GM12878 (cell line): ENCODE measurements at regions not wholly inside any gene's neighbourhood (a gene's known extent, or its start where the extent isn't known, plus 50 kb on each side); places are given as distances from the start of the nearest gene placed in this dataset.

ENCODE experiments used
- ATAC-seq: fragments of 200-7000 bp; cut with Tn5 transposase; 3 replicates; pipeline ENCODE4 v1.9.1; 2020; ENCODE audit warnings: mild to moderate bottlenecking, moderate library complexity
- BruUV-seq: library from RNA; stranded (reverse); fragments of 400-500 nt; replicated peaks from 2 replicates; lab custom pipeline; 2021; lab: Mats Ljungman, UMichigan
- CTCF ChIA-PET: fragments of 300-600 bp; sonication (Branson Sonifier 250); formaldehyde crosslinking; extraction: SDS; loops from one replicate; lab custom pipeline; 2021; ENCODE audit warnings: inconsistent platforms; lab: Yijun Ruan, JAX
- POLR2A ChIA-PET: fragments of 350-600 bp; formaldehyde crosslinking; extraction: SDS; loops from one replicate; lab custom pipeline; 2021; ENCODE audit warnings: inconsistent platforms; lab: Charles Lee
- RAD21 ChIA-PET: fragments of 300-600 bp; sonication (Branson Sonifier 250); formaldehyde crosslinking; loops from one replicate; lab custom pipeline; 2023; ENCODE audit warnings: antibody characterized with exemption; ENCODE audit not compliant: unreplicated experiment; lab: Charles Lee
- SMC1A ChIA-PET: fragments of 300-600 bp; sonication (Branson Sonifier 250); formaldehyde crosslinking; loops from one replicate; lab custom pipeline; 2023; ENCODE audit not compliant: unreplicated experiment, uncharacterized antibody; lab: Charles Lee
- DNase-seq: peaks from one replicate; pipeline ENCODE4 v3.0.0-alpha.2; 2011; ENCODE audit warnings: low read depth, low spot score
- FAIRE-seq: peaks from 3 replicates; lab custom pipeline; 2011; peaks lifted over from hg19 to GRCh38; lab: Jason Lieb, UNC
- H2AFZ ChIP-seq: 2 replicates; pipeline ENCODE4 v1.6.0; 2011; ENCODE audit warnings: low read depth, low read length, control low read depth; ENCODE audit not compliant: control insufficient read depth
- H3K27ac ChIP-seq: 2 replicates; pipeline ENCODE4 v1.5.1; 2011; ENCODE audit warnings: control low read depth; ENCODE audit not compliant: control insufficient read depth, insufficient read depth
- H3K27me3 ChIP-seq, 2 experiments: replicated peaks in 1 of 2; 2 replicates each; pipeline versions ENCODE4 v1.6.0 to v1.6.1; 2011; ENCODE audit warnings: low read length in 1 of 2; ENCODE audit not compliant: control insufficient read depth in 2 of 2, insufficient read depth in 2 of 2
- H3K36me3 ChIP-seq, 2 experiments: 2 replicates each; pipeline ENCODE4 v1.5.1; 2011; ENCODE audit warnings: low read length in 1 of 2; ENCODE audit not compliant: control insufficient read depth in 2 of 2, insufficient read depth in 2 of 2
- H3K4me1 ChIP-seq: 2 replicates; pipeline ENCODE4 v1.6.1; 2011; ENCODE audit warnings: mild to moderate bottlenecking, low read length, moderate library complexity, mixed read lengths; ENCODE audit not compliant: control insufficient read depth, insufficient read depth
- H3K4me2 ChIP-seq: 2 replicates; pipeline ENCODE4 v1.6.0; 2011; ENCODE audit warnings: control low read depth; ENCODE audit not compliant: control insufficient read depth, insufficient read depth
- H3K4me3 ChIP-seq: fragments of 200-600 bp; sonication (generic); 2 replicates; pipeline ENCODE4 v1.5.1; 2016
- H3K79me2 ChIP-seq: 2 replicates; pipeline ENCODE4 v1.6.0; 2011; ENCODE audit warnings: low read length; ENCODE audit not compliant: control insufficient read depth, insufficient read depth
- H3K9ac ChIP-seq: 2 replicates; pipeline ENCODE4 v1.8.0; 2011; ENCODE audit warnings: low read length, control low read depth, mixed read lengths; ENCODE audit not compliant: control insufficient read depth, insufficient read depth
- H3K9me3 ChIP-seq: replicated peaks from 3 replicates; pipeline ENCODE4 v1.5.1; 2011; ENCODE audit warnings: mild to moderate bottlenecking, low read length; ENCODE audit not compliant: control insufficient read depth, insufficient read depth
- H4K20me1 ChIP-seq: 2 replicates; pipeline ENCODE4 v1.6.0; 2011; ENCODE audit not compliant: control insufficient read depth, insufficient read depth
- BHLHE40 ChIP-seq, 2 experiments: fragments of 450-650 bp in 1 of 2; IDR thresholded peaks; 2 replicates each; pipeline ENCODE4 v1.6.1; 2011 to 2017; ENCODE audit warnings: low read depth in 2 of 2, borderline replicate concordance in 1 of 2, improper control_type of control experiment in 1 of 2, low read length in 1 of 2, mild to moderate bottlenecking in 1 of 2
- CEBPB ChIP-seq, 2 experiments: fragments of 150-350 bp in 1 of 2; IDR thresholded peaks; 2 replicates each; pipeline ENCODE4 v1.6.1; 2012 to 2014; ENCODE audit warnings: low read depth in 2 of 2, low read length in 2 of 2, borderline replicate concordance in 1 of 2, inconsistent platforms in 1 of 2
- KAT2A ChIP-seq: conservative IDR thresholded peaks from 2 replicates; pipeline ENCODE4 v1.6.1; 2011; ENCODE audit warnings: low read depth, low read length; ENCODE audit not compliant: control insufficient read depth
- KLF5 ChIP-seq: fragments of 450-650 bp; IDR thresholded peaks from 2 replicates; pipeline ENCODE4 v1.6.1; 2014; ENCODE audit warnings: mild to moderate bottlenecking; ENCODE audit not compliant: partially characterized antibody
- RAD21 ChIP-seq: IDR thresholded peaks from 2 replicates; pipeline ENCODE4 v1.6.1; 2011; ENCODE audit warnings: mild to moderate bottlenecking, low read depth, low read length, moderate library complexity; ENCODE audit not compliant: insufficient read depth
- RB1 ChIP-seq: fragments of 450-650 bp; formaldehyde crosslinking; IDR thresholded peaks from 2 replicates; pipeline ENCODE4 v1.6.1; 2017; ENCODE audit warnings: mild to moderate bottlenecking, borderline replicate concordance
- RUNX3 ChIP-seq: IDR thresholded peaks from 2 replicates; pipeline ENCODE4 v1.6.1; 2012; ENCODE audit warnings: low read length, inconsistent platforms
- SMAD1 ChIP-seq: fragments of 450-650 bp; IDR thresholded peaks from 2 replicates; pipeline ENCODE4 v1.6.1; 2018; ENCODE audit warnings: mild to moderate bottlenecking, low read depth; ENCODE audit not compliant: partially characterized antibody
- TCF12 ChIP-seq: IDR thresholded peaks from 2 replicates; pipeline ENCODE4 v1.6.1; 2011; ENCODE audit warnings: low read depth, mild to moderate bottlenecking, low read length
- ZZZ3 ChIP-seq: IDR thresholded peaks from 2 replicates; pipeline ENCODE4 v1.6.1; 2011; ENCODE audit warnings: low read depth; ENCODE audit not compliant: control insufficient read depth, insufficient read length
- in situ Hi-C: fragments of 300-500 bp; cut with MboI; formaldehyde crosslinking; loops from 9 replicates; pipeline ENCODE4 v1.14.3; 2018; ENCODE audit warnings: mixed read lengths
- intact Hi-C: fragments of 100-400 bp; cut with micrococcal nuclease; formaldehyde crosslinking; loops from one replicate; pipeline ENCODE4 v1.14.2; 2022; ENCODE audit not compliant: unreplicated experiment
- TF ChIP-seq, protein P1 (sequence below): fragments of 450-650 bp; IDR thresholded peaks from 2 replicates; pipeline ENCODE4 v1.6.1; 2017; ENCODE audit warnings: mild to moderate bottlenecking, moderate library complexity
- TF ChIP-seq, protein P2 (sequence below): IDR thresholded peaks from 2 replicates; pipeline ENCODE4 v1.6.1; 2012; ENCODE audit warnings: low read depth, low read length, improper control_type of control experiment
- TF ChIP-seq, protein P3 (sequence below): IDR thresholded peaks from 2 replicates; pipeline ENCODE4 v1.6.1; 2011; ENCODE audit warnings: mild to moderate bottlenecking, low read depth, low read length, moderate library complexity; ENCODE audit not compliant: insufficient replicate concordance

DNA sequence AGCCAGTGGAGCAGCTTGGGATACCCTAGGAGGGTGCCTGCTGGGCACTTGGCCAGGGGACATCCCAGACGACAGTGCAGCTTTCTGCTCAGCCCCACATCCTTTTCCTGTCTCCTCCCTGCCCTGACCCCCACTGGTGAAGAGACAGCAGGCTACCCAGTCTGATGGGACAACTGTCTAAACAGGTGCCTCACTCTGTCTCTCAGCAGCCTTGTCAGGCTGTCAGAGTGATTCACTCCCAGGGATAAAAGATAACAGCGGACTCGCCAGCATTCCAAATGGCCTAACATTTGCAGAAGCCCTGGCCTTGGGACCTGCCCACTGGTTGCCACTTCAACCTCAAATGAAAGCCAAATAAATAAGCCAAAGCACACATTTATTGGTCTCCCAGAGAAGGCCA is 318.6 kb upstream of the PLET1 start (continued):
- TF ChIP-seq, protein P1, sequence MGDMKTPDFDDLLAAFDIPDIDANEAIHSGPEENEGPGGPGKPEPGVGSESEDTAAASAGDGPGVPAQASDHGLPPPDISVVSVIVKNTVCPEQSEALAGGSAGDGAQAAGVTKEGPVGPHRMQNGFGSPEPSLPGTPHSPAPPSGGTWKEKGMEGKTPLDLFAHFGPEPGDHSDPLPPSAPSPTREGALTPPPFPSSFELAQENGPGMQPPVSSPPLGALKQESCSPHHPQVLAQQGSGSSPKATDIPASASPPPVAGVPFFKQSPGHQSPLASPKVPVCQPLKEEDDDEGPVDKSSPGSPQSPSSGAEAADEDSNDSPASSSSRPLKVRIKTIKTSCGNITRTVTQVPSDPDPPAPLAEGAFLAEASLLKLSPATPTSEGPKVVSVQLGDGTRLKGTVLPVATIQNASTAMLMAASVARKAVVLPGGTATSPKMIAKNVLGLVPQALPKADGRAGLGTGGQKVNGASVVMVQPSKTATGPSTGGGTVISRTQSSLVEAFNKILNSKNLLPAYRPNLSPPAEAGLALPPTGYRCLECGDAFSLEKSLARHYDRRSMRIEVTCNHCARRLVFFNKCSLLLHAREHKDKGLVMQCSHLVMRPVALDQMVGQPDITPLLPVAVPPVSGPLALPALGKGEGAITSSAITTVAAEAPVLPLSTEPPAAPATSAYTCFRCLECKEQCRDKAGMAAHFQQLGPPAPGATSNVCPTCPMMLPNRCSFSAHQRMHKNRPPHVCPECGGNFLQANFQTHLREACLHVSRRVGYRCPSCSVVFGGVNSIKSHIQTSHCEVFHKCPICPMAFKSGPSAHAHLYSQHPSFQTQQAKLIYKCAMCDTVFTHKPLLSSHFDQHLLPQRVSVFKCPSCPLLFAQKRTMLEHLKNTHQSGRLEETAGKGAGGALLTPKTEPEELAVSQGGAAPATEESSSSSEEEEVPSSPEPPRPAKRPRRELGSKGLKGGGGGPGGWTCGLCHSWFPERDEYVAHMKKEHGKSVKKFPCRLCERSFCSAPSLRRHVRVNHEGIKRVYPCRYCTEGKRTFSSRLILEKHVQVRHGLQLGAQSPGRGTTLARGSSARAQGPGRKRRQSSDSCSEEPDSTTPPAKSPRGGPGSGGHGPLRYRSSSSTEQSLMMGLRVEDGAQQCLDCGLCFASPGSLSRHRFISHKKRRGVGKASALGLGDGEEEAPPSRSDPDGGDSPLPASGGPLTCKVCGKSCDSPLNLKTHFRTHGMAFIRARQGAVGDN, result no peak
- TF ChIP-seq BHLHE40 (IDR thresholded peaks at IDR 0.05; ENCODE audit: borderline replicate concordance in 1 of 2, low read depth in 2 of 2, low read length in 1 of 2), result no peak
- TF ChIP-seq CEBPB (IDR thresholded peaks at IDR 0.05; ENCODE audit: borderline replicate concordance in 1 of 2, low read depth in 2 of 2, low read length in 2 of 2), result no peak
- TF ChIP-seq RUNX3, result no peak
- TF ChIP-seq SMAD1, result no peak
- TF ChIP-seq, all 136 proteins: peak for 0

DNA sequence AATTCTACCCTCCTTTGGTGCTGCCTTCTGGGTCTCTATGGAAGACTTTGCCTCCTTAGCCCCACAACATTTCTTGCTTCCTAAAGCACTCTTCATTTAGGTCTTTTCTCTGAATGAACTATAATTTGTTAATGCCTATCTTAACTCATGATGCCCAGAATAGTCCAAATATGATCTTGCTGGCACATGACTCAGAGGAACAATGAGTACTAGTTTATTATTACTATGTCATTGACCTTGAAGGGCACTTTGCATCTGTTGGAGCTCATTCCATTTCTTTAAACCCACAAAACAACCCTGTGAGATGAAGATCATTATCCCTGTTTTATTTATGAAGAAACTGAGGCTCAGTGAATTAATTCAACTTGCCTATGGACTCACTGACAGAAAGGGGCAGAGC is 320.2 kb upstream of the PLET1 start:
- intact Hi-C loops, result loop anchor here (5.0 kb wide), 1 partner anchor 364 kb away; no protein-coding TSS in a partner anchor
- RAD21 ChIA-PET, result interaction anchor here (1.2 kb wide), 1 partner anchor 709 kb away, joined by 3 read pairs; no protein-coding TSS in a partner anchor
- no peak for ATAC-seq
- TF ChIP-seq TCF12 (no peak), RAD21 (no peak), KLF5 (no peak), KAT2A (no peak), RB1 (no peak), ZZZ3 (no peak)
- TF ChIP-seq, protein P2, sequence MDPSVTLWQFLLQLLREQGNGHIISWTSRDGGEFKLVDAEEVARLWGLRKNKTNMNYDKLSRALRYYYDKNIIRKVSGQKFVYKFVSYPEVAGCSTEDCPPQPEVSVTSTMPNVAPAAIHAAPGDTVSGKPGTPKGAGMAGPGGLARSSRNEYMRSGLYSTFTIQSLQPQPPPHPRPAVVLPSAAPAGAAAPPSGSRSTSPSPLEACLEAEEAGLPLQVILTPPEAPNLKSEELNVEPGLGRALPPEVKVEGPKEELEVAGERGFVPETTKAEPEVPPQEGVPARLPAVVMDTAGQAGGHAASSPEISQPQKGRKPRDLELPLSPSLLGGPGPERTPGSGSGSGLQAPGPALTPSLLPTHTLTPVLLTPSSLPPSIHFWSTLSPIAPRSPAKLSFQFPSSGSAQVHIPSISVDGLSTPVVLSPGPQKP, result no peak
- TF ChIP-seq, protein P3, sequence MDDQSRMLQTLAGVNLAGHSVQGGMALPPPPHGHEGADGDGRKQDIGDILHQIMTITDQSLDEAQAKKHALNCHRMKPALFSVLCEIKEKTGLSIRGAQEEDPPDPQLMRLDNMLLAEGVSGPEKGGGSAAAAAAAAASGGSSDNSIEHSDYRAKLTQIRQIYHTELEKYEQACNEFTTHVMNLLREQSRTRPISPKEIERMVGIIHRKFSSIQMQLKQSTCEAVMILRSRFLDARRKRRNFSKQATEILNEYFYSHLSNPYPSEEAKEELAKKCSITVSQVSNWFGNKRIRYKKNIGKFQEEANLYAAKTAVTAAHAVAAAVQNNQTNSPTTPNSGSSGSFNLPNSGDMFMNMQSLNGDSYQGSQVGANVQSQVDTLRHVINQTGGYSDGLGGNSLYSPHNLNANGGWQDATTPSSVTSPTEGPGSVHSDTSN, result no peak

More for the DNA sequence above, 320.2 kb upstream of the PLET1 start:
- peaks cover 31% of the 10 kb centered on the region for H3K4me1 ChIP-seq
- no TSS peak for BruUV-seq
- H3K79me2 ChIP-seq, result no peaks in the 10 kb centered on the region
- H3K36me3 ChIP-seq, result no peaks in the 10 kb centered on the region
- FAIRE-seq (no peak), DNase-seq (no peak)
- H3K4me2 ChIP-seq, result no peak overlapping the region
- H3K4me3 ChIP-seq, result no peak overlapping the region
- CTCF ChIA-PET, result interaction anchor here (1.0 to 1.3 kb wide), 3 partner anchors 10 to 214 kb away, joined by 3 to 7 read pairs (median 4); no protein-coding TSS in a partner anchor
- H2AFZ ChIP-seq, result no peak overlapping the region
- in situ Hi-C loops, result loop anchor here (5.0 kb wide), 1 partner anchor 354 kb away; the partner anchor contains the start of gene PTS
- POLR2A ChIA-PET, result no interaction called here
- H3K27ac ChIP-seq, result no peak overlapping the region
- no peaks in the 10 kb centered on the region; the same call in 2 of the 3 replicates for H3K9me3 ChIP-seq
- H4K20me1 ChIP-seq, result no peaks in the 10 kb centered on the region
- no peak overlapping the region for H3K9ac ChIP-seq
- SMC1A ChIA-PET, result interaction anchor here (0.7 to 1.5 kb wide), 3 partner anchors 40 to 314 kb away, joined by 3 read pairs; no protein-coding TSS in a partner anchor
- H3K27me3 ChIP-seq, result no peaks in the 10 kb centered on the region
